OCI-LY3 (cell line): ENCODE measurements at regions not wholly inside any gene's neighbourhood (a gene's known extent, or its start where the extent isn't known, plus 50 kb on each side); places are given as distances from the start of the nearest gene placed in this dataset.

Experiments used
- CTCF ChIP-seq: fragments of 200-600, 300-600 bp; sonication (generic); IDR thresholded peaks from 2 replicates; pipeline ENCODE4 v1.5.1; 2014; ENCODE audit warnings: antibody characterized with exemption, low read length, low read depth
- EZH2phosphoT487 ChIP-seq: fragments of 200-600 bp; shearing (Covaris generic); IDR thresholded peaks from 2 replicates; pipeline ENCODE4 v1.6.1; 2018; ENCODE audit warnings: antibody characterized with exemption, mixed run types, low read depth

- TF ChIP-seq CTCF (no peak), EZH2phosphoT487 (no peak)
Measured at GRCh38 chr1:68746378-68746777, 249.5 kb upstream of the DEPDC1 start.
